OCI-LY7 (cell line): ENCODE measurements at regions not wholly inside any gene's neighbourhood (a gene's known extent, or its start where the extent isn't known, plus 50 kb on each side); places are given as distances from the start of the nearest gene placed in this dataset.

Experiments
- BruUV-seq: library from RNA; stranded (reverse); fragments of 400-500 nt; replicated peaks from 2 replicates; lab custom pipeline; 2021; lab: Mats Ljungman, UMichigan
- CTCF ChIA-PET: fragments of 300-600 bp; sonication (Branson Sonifier 250); formaldehyde crosslinking; loops from one replicate; lab custom pipeline; 2022; ENCODE audit warnings: antibody characterized with exemption; ENCODE audit not compliant: unreplicated experiment; lab: Charles Lee
- POLR2A ChIA-PET: fragments of 300-600 bp; sonication (Branson Sonifier 250); formaldehyde crosslinking; loops from one replicate; lab custom pipeline; 2022; ENCODE audit warnings: antibody characterized with exemption; lab: Charles Lee
- DNase-seq: peaks from one replicate; pipeline ENCODE4 v3.0.0-alpha.2; 2015; ENCODE audit warnings: low spot score
- H2AFZ ChIP-seq: fragments of 200-600 bp; sonication (generic), shearing (Covaris generic); 2 replicates; pipeline ENCODE4 v1.6.1; 2014; ENCODE audit warnings: mild to moderate bottlenecking, antibody characterized with exemption, low read length, moderate library complexity
- H3K27ac ChIP-seq: fragments of 200-600 bp; sonication (generic); 2 replicates; pipeline ENCODE4 v1.5.1; 2014; ENCODE audit warnings: mixed run types, low read depth, mild to moderate bottlenecking, moderate library complexity, low read length, inconsistent platforms; ENCODE audit not compliant: poor library complexity, severe bottlenecking
- H3K36me3 ChIP-seq: fragments of 200-600 bp; sonication (generic); 2 replicates; pipeline ENCODE4 v1.6.1; 2014; ENCODE audit warnings: mild to moderate bottlenecking, antibody characterized with exemption, low read length, moderate library complexity, mixed read lengths; ENCODE audit not compliant: insufficient read depth
- H3K4me1 ChIP-seq: fragments of 200-600 bp; sonication (generic); 2 replicates; pipeline ENCODE4 v1.5.1; 2014; ENCODE audit warnings: mild to moderate bottlenecking, low read length; ENCODE audit not compliant: insufficient read depth, poor library complexity, severe bottlenecking
- H3K4me2 ChIP-seq: fragments of 200-600 bp; sonication (generic); 2 replicates; pipeline ENCODE4 v1.6.1; 2014; ENCODE audit warnings: mild to moderate bottlenecking, low read length
- H3K4me3 ChIP-seq: fragments of 200-600 bp; sonication (generic); 2 replicates; pipeline ENCODE4 v1.5.1; 2014; ENCODE audit warnings: mild to moderate bottlenecking, low read depth, low read length; ENCODE audit not compliant: poor library complexity, severe bottlenecking
- H3K79me2 ChIP-seq: fragments of 200-600 bp; sonication (generic); 2 replicates; pipeline ENCODE4 v1.6.1; 2016; ENCODE audit warnings: low read depth, mild to moderate bottlenecking, low read length, moderate library complexity, mixed read lengths; ENCODE audit not compliant: insufficient read depth
- H3K9me2 ChIP-seq: fragments of 200-600 bp; sonication (generic); 2 replicates; pipeline ENCODE4 v1.6.1; 2016; ENCODE audit warnings: mild to moderate bottlenecking, low read length, mixed read lengths; ENCODE audit not compliant: insufficient read depth
- H3K9me3 ChIP-seq: fragments of 200-600 bp; sonication (generic); 2 replicates; pipeline ENCODE4 v1.6.1; 2014; ENCODE audit warnings: mild to moderate bottlenecking, mixed run types, low read length, mixed read lengths
- H4K20me1 ChIP-seq: fragments of 200-600 bp; sonication (generic); 2 replicates; pipeline ENCODE4 v1.6.1; 2014; ENCODE audit warnings: mild to moderate bottlenecking, antibody characterized with exemption, low read length, moderate library complexity, mixed read lengths; ENCODE audit not compliant: insufficient read depth
- CTCF ChIP-seq: fragments of 200-600 bp; sonication (generic); conservative IDR thresholded peaks from 2 replicates; pipeline ENCODE4 v1.5.1; 2014; ENCODE audit warnings: mild to moderate bottlenecking, antibody characterized with exemption, low read length, moderate library complexity, mixed read lengths
- EZH2phosphoT487 ChIP-seq: fragments of 200-600 bp; sonication (generic); IDR thresholded peaks from 2 replicates; pipeline ENCODE4 v1.6.1; 2018; ENCODE audit warnings: low read depth, borderline replicate concordance, mild to moderate bottlenecking, mixed run types, antibody characterized with exemption, low read length, moderate library complexity, mixed read lengths
- intact Hi-C: fragments of 100-400 bp; cut with micrococcal nuclease; formaldehyde crosslinking; loops from one replicate; pipeline ENCODE4 v1.10.0; 2022; ENCODE audit not compliant: unreplicated experiment

- no peak overlapping the region for H3K4me2 ChIP-seq
- DNase-seq = no peak
- H3K36me3 ChIP-seq = no peaks in the 10 kb centered on the region
- H2AFZ ChIP-seq = no peak overlapping the region
- TF ChIP-seq CTCF = no peak
- no peak for TF ChIP-seq EZH2phosphoT487
- POLR2A ChIA-PET = interaction anchor here (0.6 kb wide), 1 partner anchor 1519 kb away, joined by 5 read pairs; no protein-coding TSS in a partner anchor
- BruUV-seq = no TSS peak
- no peak overlapping the region for H3K4me3 ChIP-seq
- H3K9me3 ChIP-seq = peaks cover 6% of the 10 kb centered on the region; the same call in 1 of the 2 replicates
- H3K9me2 ChIP-seq = no peaks in the 10 kb centered on the region
- H3K27ac ChIP-seq = no peak overlapping the region
- CTCF ChIA-PET = no interaction called here
- intact Hi-C loops = no loop called here
- no peaks in the 10 kb centered on the region for H3K79me2 ChIP-seq
- H4K20me1 ChIP-seq = no peaks in the 10 kb centered on the region
- H3K4me1 ChIP-seq = no peaks in the 10 kb centered on the region
These were observed 109.7 kb upstream of the HS6ST1 start for GRCh38 chr2:128428415-128428814.

- ChIA-PET POLR2A (no interaction called here), CTCF (no interaction called here)
- Histone ChIP-seq H3K36me3 (no peaks in the 10 kb centered on the region), H2AFZ (no peak overlapping the region), H3K4me3 (no peak overlapping the region), H3K4me2 (no peak overlapping the region), H3K4me1 (no peaks in the 10 kb centered on the region), H3K79me2 (no peaks in the 10 kb centered on the region), H3K9me3 (peaks cover 6% of the 10 kb centered on the region; the same call in 1 of the 2 replicates), H4K20me1 (no peaks in the 10 kb centered on the region), H3K9me2 (no peaks in the 10 kb centered on the region), H3K27ac (no peak overlapping the region)
- DNase-seq = no peak
- BruUV-seq = no TSS peak
- TF ChIP-seq CTCF (no peak), EZH2phosphoT487 (no peak)
- intact Hi-C loops = no loop called here
These were observed 113.8 kb upstream of the HS6ST1 start for GRCh38 chr2:128432423-128432822.

- TF ChIP-seq CTCF (no peak), EZH2phosphoT487 (no peak)
- DNase-seq = no peak
- CTCF ChIA-PET = no interaction called here
- Histone ChIP-seq H2AFZ (no peak overlapping the region), H3K4me2 (no peak overlapping the region), H3K79me2 (no peaks in the 10 kb centered on the region), H3K36me3 (no peaks in the 10 kb centered on the region), H3K27ac (no peak overlapping the region), H3K9me2 (no peaks in the 10 kb centered on the region), H4K20me1 (no peaks in the 10 kb centered on the region), H3K4me3 (no peak overlapping the region), H3K9me3 (peaks cover 6% of the 10 kb centered on the region; the same call in 1 of the 2 replicates), H3K4me1 (no peaks in the 10 kb centered on the region)
- intact Hi-C loops = no loop called here
- BruUV-seq = no TSS peak
- POLR2A ChIA-PET = no interaction called here
These were observed 115.4 kb upstream of the HS6ST1 start for GRCh38 chr2:128433911-128434550.
